ENCODE measurements at regions not wholly inside any gene's neighbourhood (a gene's known extent, or its start where the extent isn't known, plus 50 kb on each side); places are given as distances from the start of the nearest gene placed in this dataset.

DNA sequence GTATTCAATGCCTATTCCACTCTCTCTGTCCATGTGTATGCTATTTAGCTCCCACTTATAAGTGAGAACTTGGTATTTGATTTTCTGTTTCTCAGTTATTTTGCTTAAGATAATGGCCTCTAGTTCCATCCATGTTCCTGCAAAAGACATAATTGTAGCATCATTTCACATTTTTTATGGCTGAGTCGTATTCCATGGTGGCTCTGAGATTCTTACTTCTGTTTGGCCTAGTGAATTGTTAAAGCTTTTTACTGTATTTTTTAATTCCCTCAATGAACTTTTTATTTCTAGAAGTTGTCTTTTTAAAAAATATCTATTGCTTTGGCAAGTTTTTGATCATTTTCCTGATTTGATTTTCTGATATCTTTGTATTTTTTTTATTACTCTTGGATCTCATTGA lies 635.6 kb downstream of the PLA2G4A start:
- H3K36me3 Mint-ChIP-seq (ENCODE audit: low read depth): peaks cover 20% of the 10 kb centered on the region
- peaks cover 18% of the 10 kb centered on the region; the same call in 2 of the 3 replicates for H3K4me1 Mint-ChIP-seq
- no peak for ATAC-seq
- H4K20me1 ChIP-seq (replicated peaks; ENCODE audit: insufficient read depth): no peaks in the 10 kb centered on the region
- peaks cover 6% of the 10 kb centered on the region for H3K27me3 Mint-ChIP-seq (ENCODE audit: insufficient read depth, low read depth, poor library complexity)
- no peaks in the 10 kb centered on the region for H3F3A ChIP-seq (replicated peaks; ENCODE audit: low read depth)
- no peak overlapping the region for H3K27ac Mint-ChIP-seq
- no peak overlapping the region for H2AFZ ChIP-seq
- H3K9me3 Mint-ChIP-seq: peaks cover 12% of the 10 kb centered on the region
- H3K4me3 Mint-ChIP-seq: no peak overlapping the region
- no peak overlapping the region for H3K27ac ChIP-seq (ENCODE audit: low read depth)
- H3K9me2 ChIP-seq (ENCODE audit: insufficient read depth): peaks cover 21% of the 10 kb centered on the region
- no peaks in the 10 kb centered on the region for H3K79me2 ChIP-seq (replicated peaks; ENCODE audit: insufficient read depth)
- DNase-seq (ENCODE audit: low spot score): no peak
- 0 out of 2 replicates have a peak, but pooled peaks cover 5% of the 10 kb centered on the region for H3K36me3 ChIP-seq (ENCODE audit: insufficient read depth)
- peaks cover 14% of the 10 kb centered on the region for H3K4me1 ChIP-seq (ENCODE audit: insufficient read depth)
- no peak overlapping the region for H3K4me2 ChIP-seq
- TF ChIP-seq POLR2AphosphoS5 (IDR thresholded peaks at IDR 0.05; ENCODE audit: low read depth) (no peak), ZNF114 (CRISPR knock-in tag; IDR thresholded peaks at IDR 0.05) (no peak), ZNF331 (CRISPR knock-in tag; IDR thresholded peaks at IDR 0.05; ENCODE audit: low read depth) (no peak)
- no peaks in the 10 kb centered on the region for H3K27me3 ChIP-seq (ENCODE audit: insufficient read depth)
- no peak overlapping the region for H3K4me3 ChIP-seq

GRCh38 chr1:187465441-187465840 lies 636.7 kb downstream of the PLA2G4A start:
- Histone ChIP-seq H3K36me3 (ENCODE audit: insufficient read depth) (0 out of 2 replicates have a peak, but pooled peaks cover 5% of the 10 kb centered on the region), H2AFZ (no peak overlapping the region), H3K4me2 (no peak overlapping the region), H4K20me1 (replicated peaks; ENCODE audit: insufficient read depth) (no peaks in the 10 kb centered on the region), H3K4me3 (no peak overlapping the region), H3K27me3 (ENCODE audit: insufficient read depth) (no peaks in the 10 kb centered on the region), H3K27ac (ENCODE audit: low read depth) (no peak overlapping the region), H3K79me2 (replicated peaks; ENCODE audit: insufficient read depth) (no peaks in the 10 kb centered on the region), H3K4me1 (ENCODE audit: insufficient read depth) (peaks cover 22% of the 10 kb centered on the region), H3F3A (replicated peaks; ENCODE audit: low read depth) (no peaks in the 10 kb centered on the region), H3K9me2 (ENCODE audit: insufficient read depth) (peaks cover 23% of the 10 kb centered on the region)
- peaks cover 16% of the 10 kb centered on the region; the same call in 2 of the 3 replicates for H3K4me1 Mint-ChIP-seq
- H3K27me3 Mint-ChIP-seq (ENCODE audit: insufficient read depth, low read depth, poor library complexity): peaks cover 7% of the 10 kb centered on the region
- no peak overlapping the region for H3K4me3 Mint-ChIP-seq
- no peak for DNase-seq (ENCODE audit: low spot score)
- H3K27ac Mint-ChIP-seq: no peak overlapping the region
- H3K36me3 Mint-ChIP-seq (ENCODE audit: low read depth): peaks cover 21% of the 10 kb centered on the region
- H3K9me3 Mint-ChIP-seq: peaks cover 14% of the 10 kb centered on the region
- no peak for ATAC-seq
- no peak for TF ChIP-seq CREB1 (CRISPR knock-in tag; IDR thresholded peaks at IDR 0.05; ENCODE audit: low read depth)
- no peak for TF ChIP-seq ZNF114 (CRISPR knock-in tag; IDR thresholded peaks at IDR 0.05)
- TF ChIP-seq EZH2 (IDR thresholded peaks at IDR 0.05; ENCODE audit: low read depth, unreplicated experiment): no peak
- no peak for TF ChIP-seq STAT1 (IDR thresholded peaks at IDR 0.05; ENCODE audit: unreplicated experiment)
- TF ChIP-seq, protein P1, sequence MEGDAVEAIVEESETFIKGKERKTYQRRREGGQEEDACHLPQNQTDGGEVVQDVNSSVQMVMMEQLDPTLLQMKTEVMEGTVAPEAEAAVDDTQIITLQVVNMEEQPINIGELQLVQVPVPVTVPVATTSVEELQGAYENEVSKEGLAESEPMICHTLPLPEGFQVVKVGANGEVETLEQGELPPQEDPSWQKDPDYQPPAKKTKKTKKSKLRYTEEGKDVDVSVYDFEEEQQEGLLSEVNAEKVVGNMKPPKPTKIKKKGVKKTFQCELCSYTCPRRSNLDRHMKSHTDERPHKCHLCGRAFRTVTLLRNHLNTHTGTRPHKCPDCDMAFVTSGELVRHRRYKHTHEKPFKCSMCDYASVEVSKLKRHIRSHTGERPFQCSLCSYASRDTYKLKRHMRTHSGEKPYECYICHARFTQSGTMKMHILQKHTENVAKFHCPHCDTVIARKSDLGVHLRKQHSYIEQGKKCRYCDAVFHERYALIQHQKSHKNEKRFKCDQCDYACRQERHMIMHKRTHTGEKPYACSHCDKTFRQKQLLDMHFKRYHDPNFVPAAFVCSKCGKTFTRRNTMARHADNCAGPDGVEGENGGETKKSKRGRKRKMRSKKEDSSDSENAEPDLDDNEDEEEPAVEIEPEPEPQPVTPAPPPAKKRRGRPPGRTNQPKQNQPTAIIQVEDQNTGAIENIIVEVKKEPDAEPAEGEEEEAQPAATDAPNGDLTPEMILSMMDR (conservative IDR thresholded peaks at IDR 0.05; ENCODE audit: low read depth in 2 of 2): no peak
- TF ChIP-seq ZNF331 (CRISPR knock-in tag; IDR thresholded peaks at IDR 0.05; ENCODE audit: low read depth): no peak
- no peak for TF ChIP-seq ZNF462 (CRISPR knock-in tag; IDR thresholded peaks at IDR 0.05)
- TF ChIP-seq, protein P2, sequence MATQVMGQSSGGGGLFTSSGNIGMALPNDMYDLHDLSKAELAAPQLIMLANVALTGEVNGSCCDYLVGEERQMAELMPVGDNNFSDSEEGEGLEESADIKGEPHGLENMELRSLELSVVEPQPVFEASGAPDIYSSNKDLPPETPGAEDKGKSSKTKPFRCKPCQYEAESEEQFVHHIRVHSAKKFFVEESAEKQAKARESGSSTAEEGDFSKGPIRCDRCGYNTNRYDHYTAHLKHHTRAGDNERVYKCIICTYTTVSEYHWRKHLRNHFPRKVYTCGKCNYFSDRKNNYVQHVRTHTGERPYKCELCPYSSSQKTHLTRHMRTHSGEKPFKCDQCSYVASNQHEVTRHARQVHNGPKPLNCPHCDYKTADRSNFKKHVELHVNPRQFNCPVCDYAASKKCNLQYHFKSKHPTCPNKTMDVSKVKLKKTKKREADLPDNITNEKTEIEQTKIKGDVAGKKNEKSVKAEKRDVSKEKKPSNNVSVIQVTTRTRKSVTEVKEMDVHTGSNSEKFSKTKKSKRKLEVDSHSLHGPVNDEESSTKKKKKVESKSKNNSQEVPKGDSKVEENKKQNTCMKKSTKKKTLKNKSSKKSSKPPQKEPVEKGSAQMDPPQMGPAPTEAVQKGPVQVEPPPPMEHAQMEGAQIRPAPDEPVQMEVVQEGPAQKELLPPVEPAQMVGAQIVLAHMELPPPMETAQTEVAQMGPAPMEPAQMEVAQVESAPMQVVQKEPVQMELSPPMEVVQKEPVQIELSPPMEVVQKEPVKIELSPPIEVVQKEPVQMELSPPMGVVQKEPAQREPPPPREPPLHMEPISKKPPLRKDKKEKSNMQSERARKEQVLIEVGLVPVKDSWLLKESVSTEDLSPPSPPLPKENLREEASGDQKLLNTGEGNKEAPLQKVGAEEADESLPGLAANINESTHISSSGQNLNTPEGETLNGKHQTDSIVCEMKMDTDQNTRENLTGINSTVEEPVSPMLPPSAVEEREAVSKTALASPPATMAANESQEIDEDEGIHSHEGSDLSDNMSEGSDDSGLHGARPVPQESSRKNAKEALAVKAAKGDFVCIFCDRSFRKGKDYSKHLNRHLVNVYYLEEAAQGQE (IDR thresholded peaks at IDR 0.05; ENCODE audit: unreplicated experiment): no peak

Data from GM23338 (cell line).